WTC11 (cell line): ENCODE measurements at regions not wholly inside any gene's neighbourhood (a gene's known extent, or its start where the extent isn't known, plus 50 kb on each side); places are given as distances from the start of the nearest gene placed in this dataset.

Source experiments
- ATAC-seq: fragments of 200-7000 bp; cut with Tn5 transposase; 2 replicates; pipeline ENCODE4 v1.10.0; 2021; ENCODE audit warnings: mild to moderate bottlenecking, moderate library complexity
- CTCF ChIA-PET: fragments of 300-600 bp; sonication (Branson Sonifier 250); formaldehyde crosslinking; loops from one replicate; lab custom pipeline; 2021; ENCODE audit warnings: antibody characterized with exemption; lab: Charles Lee
- POLR2A ChIA-PET: fragments of 350-600 bp; sonication (Branson Sonifier 250); formaldehyde crosslinking; loops from one replicate; lab custom pipeline; 2021; ENCODE audit warnings: antibody characterized with exemption; lab: Charles Lee
- DNase-seq: peaks from one replicate; pipeline ENCODE4 v3.0.0; 2021; ENCODE audit warnings: low spot score
- H3K27ac Mint-ChIP-seq: 2 replicates; pipeline ENCODE4 v1.8.0; 2021; ENCODE audit warnings: mixed read lengths
- H3K27me3 Mint-ChIP-seq: 2 replicates; pipeline ENCODE4 v1.8.0; 2021; ENCODE audit warnings: low read depth, mild to moderate bottlenecking, moderate library complexity, mixed read lengths
- H3K36me3 Mint-ChIP-seq: 2 replicates; pipeline ENCODE4 v1.8.0; 2021; ENCODE audit warnings: mixed read lengths
- H3K4me1 Mint-ChIP-seq: 2 replicates; pipeline ENCODE4 v1.8.0; 2022; ENCODE audit warnings: mixed read lengths
- H3K4me3 Mint-ChIP-seq: 2 replicates; pipeline ENCODE4 v1.8.0; 2021; ENCODE audit warnings: mild to moderate bottlenecking, moderate library complexity, mixed read lengths
- H3K9me3 Mint-ChIP-seq: 2 replicates; pipeline ENCODE4 v1.8.0; 2021; ENCODE audit warnings: mixed read lengths
- ATF3 ChIP-seq: sonication (generic); formaldehyde crosslinking; conservative IDR thresholded peaks from 2 replicates; pipeline ENCODE4 v1.8.1; 2022; ENCODE audit warnings: mild to moderate bottlenecking, missing genetic modification reagents
- CDX4 ChIP-seq: fragments of 250-450 bp; sonication (Bioruptor Pico); IDR thresholded peaks from 2 replicates; pipeline ENCODE4 v1.9.0; 2021; ENCODE audit warnings: moderate library complexity, mild to moderate bottlenecking, inconsistent platforms, borderline replicate concordance
- E2F4 ChIP-seq: sonication (generic); formaldehyde crosslinking; IDR thresholded peaks from 2 replicates; pipeline ENCODE4 v1.8.1; 2022; ENCODE audit warnings: low read depth, mild to moderate bottlenecking, moderate library complexity, missing genetic modification reagents, borderline replicate concordance
- E2F5 ChIP-seq: sonication (generic); formaldehyde crosslinking; IDR thresholded peaks from 2 replicates; pipeline ENCODE4 v1.8.1; 2022; ENCODE audit warnings: mild to moderate bottlenecking, moderate library complexity, missing genetic modification reagents
- ESRRA ChIP-seq: sonication (generic); formaldehyde crosslinking; IDR thresholded peaks from 2 replicates; pipeline ENCODE4 v1.8.1; 2022; ENCODE audit warnings: mild to moderate bottlenecking, missing genetic modification reagents, borderline replicate concordance
- ETV6 ChIP-seq: sonication (generic); formaldehyde crosslinking; IDR thresholded peaks from 2 replicates; pipeline ENCODE4 v1.8.1; 2022; ENCODE audit warnings: mild to moderate bottlenecking, missing genetic modification reagents
- FOXJ3 ChIP-seq: sonication (generic); formaldehyde crosslinking; IDR thresholded peaks from 2 replicates; pipeline ENCODE4 v1.9.0; 2021; ENCODE audit warnings: missing genetic modification reagents, mild to moderate bottlenecking, borderline replicate concordance
- FOXK1 ChIP-seq: sonication (generic); formaldehyde crosslinking; IDR thresholded peaks from 2 replicates; pipeline ENCODE4 v1.8.0; 2022; ENCODE audit warnings: mild to moderate bottlenecking, moderate library complexity, missing genetic modification reagents
- IRF1 ChIP-seq: sonication (generic); formaldehyde crosslinking; IDR thresholded peaks from 2 replicates; pipeline ENCODE4 v1.8.0; 2023; ENCODE audit warnings: missing genetic modification reagents
- JUN ChIP-seq: sonication (generic); formaldehyde crosslinking; IDR thresholded peaks from 2 replicates; pipeline ENCODE4 v1.8.0; 2023; ENCODE audit warnings: mild to moderate bottlenecking, missing genetic modification reagents
- KAT7 ChIP-seq: sonication (generic); formaldehyde crosslinking; IDR thresholded peaks from 2 replicates; pipeline ENCODE4 v1.8.1; 2023; ENCODE audit warnings: missing genetic modification reagents, mild to moderate bottlenecking, borderline replicate concordance
- MXD4 ChIP-seq: fragments of 250-450 bp; sonication (Bioruptor Pico); IDR thresholded peaks from 2 replicates; pipeline ENCODE4 v1.8.0; 2021; ENCODE audit warnings: mild to moderate bottlenecking, moderate library complexity, borderline replicate concordance
- NFE2L1 ChIP-seq: sonication (generic); formaldehyde crosslinking; IDR thresholded peaks from 2 replicates; pipeline ENCODE4 v1.8.1; 2023; ENCODE audit warnings: missing genetic modification reagents
- PREB ChIP-seq: sonication (generic); formaldehyde crosslinking; IDR thresholded peaks from 2 replicates; pipeline ENCODE4 v1.8.1; 2022; ENCODE audit warnings: mild to moderate bottlenecking, missing genetic modification reagents, moderate library complexity, borderline replicate concordance
- RORB ChIP-seq: fragments of 250-450 bp; sonication (Bioruptor Pico); IDR thresholded peaks from 2 replicates; pipeline ENCODE4 v1.9.0; 2021; ENCODE audit warnings: mild to moderate bottlenecking
- SP1 ChIP-seq: sonication (generic); formaldehyde crosslinking; conservative IDR thresholded peaks from 2 replicates; pipeline ENCODE4 v1.8.1; 2022; ENCODE audit warnings: missing genetic modification reagents
- STAT6 ChIP-seq: sonication (generic); formaldehyde crosslinking; conservative IDR thresholded peaks from 2 replicates; pipeline ENCODE4 v1.8.1; 2023; ENCODE audit warnings: mild to moderate bottlenecking, low read depth, missing genetic modification reagents, moderate library complexity
- TEAD4 ChIP-seq: sonication (generic); formaldehyde crosslinking; IDR thresholded peaks from 2 replicates; pipeline ENCODE4 v1.8.0; 2022; ENCODE audit warnings: mild to moderate bottlenecking, missing genetic modification reagents
- ZMAT4 ChIP-seq: fragments of 250-450 bp; sonication (Bioruptor Pico); IDR thresholded peaks from 2 replicates; pipeline ENCODE4 v1.9.0; 2021; ENCODE audit warnings: mild to moderate bottlenecking
- ZNF317 ChIP-seq: sonication (generic); formaldehyde crosslinking; IDR thresholded peaks from 2 replicates; pipeline ENCODE4 v1.8.1; 2023; ENCODE audit warnings: low read depth, mild to moderate bottlenecking, moderate library complexity, missing genetic modification reagents, borderline replicate concordance
- ZNF512 ChIP-seq: sonication (generic); formaldehyde crosslinking; IDR thresholded peaks from 2 replicates; pipeline ENCODE4 v1.8.1; 2022; ENCODE audit warnings: missing genetic modification reagents, borderline replicate concordance

GRCh38 chr12:4159851-4160250, 113.7 kb upstream of the CCND2 start:
- TF ChIP-seq IRF1 (CRISPR knock-in tag) (no peak), ESRRA (no peak), ZNF317 (CRISPR knock-in tag) (no peak), E2F4 (CRISPR knock-in tag) (no peak), ZNF512 (CRISPR knock-in tag) (no peak), ZMAT4 (CRISPR knock-in tag) (no peak), ATF3 (CRISPR knock-in tag) (no peak), SP1 (no peak), ETV6 (CRISPR knock-in tag) (no peak), NFE2L1 (CRISPR knock-in tag) (no peak), E2F5 (CRISPR knock-in tag) (no peak), PREB (CRISPR knock-in tag) (no peak), KAT7 (CRISPR knock-in tag) (no peak), FOXK1 (CRISPR knock-in tag) (no peak), JUN (CRISPR knock-in tag) (no peak)
- Mint-ChIP-seq H3K27ac (no peak overlapping the region), H3K36me3 (peaks cover 10% of the 10 kb centered on the region), H3K4me1 (peaks cover 34% of the 10 kb centered on the region), H3K9me3 (peaks cover 9% of the 10 kb centered on the region), H3K4me3 (no peak overlapping the region), H3K27me3 (peaks cover 4% of the 10 kb centered on the region; the same call in 1 of the 2 replicates)
- no peak for ATAC-seq
- ChIA-PET CTCF (no interaction called here), POLR2A (no interaction called here)
- no peak for DNase-seq

GRCh38 chr12:4158306-4158705, 115.3 kb upstream of the CCND2 start:
- no peak for DNase-seq
- no peak for ATAC-seq
- Mint-ChIP-seq H3K4me1 (peaks cover 34% of the 10 kb centered on the region), H3K9me3 (peaks cover 9% of the 10 kb centered on the region), H3K27ac (no peak overlapping the region; the same call in 1 of the 2 replicates), H3K36me3 (peaks cover 10% of the 10 kb centered on the region), H3K27me3 (peaks cover 4% of the 10 kb centered on the region; the same call in 1 of the 2 replicates), H3K4me3 (no peak overlapping the region)
- ChIA-PET CTCF (interaction anchor here (0.7 to 1.0 kb wide), 2 partner anchors 194 to 324 kb away, joined by 4 to 5 read pairs; no protein-coding TSS in a partner anchor), POLR2A (interaction anchor here (0.6 kb wide), 1 partner anchor 43 kb away, joined by 3 read pairs; no protein-coding TSS in a partner anchor)
- no peak for TF ChIP-seq ZMAT4 (CRISPR knock-in tag)
- no peak for TF ChIP-seq IRF1 (CRISPR knock-in tag)
- no peak for TF ChIP-seq MXD4 (CRISPR knock-in tag)
- TF ChIP-seq CDX4 (CRISPR knock-in tag): no peak
- TF ChIP-seq ZNF317 (CRISPR knock-in tag): no peak
- TF ChIP-seq TEAD4 (CRISPR knock-in tag): no peak
- no peak for TF ChIP-seq FOXJ3 (CRISPR knock-in tag)
- no peak for TF ChIP-seq STAT6
- no peak for TF ChIP-seq RORB (CRISPR knock-in tag)
